Liver (tissue), 3 donors: ENCODE measurements at regions not wholly inside any gene's neighbourhood (a gene's known extent, or its start where the extent isn't known, plus 50 kb on each side); places are given as distances from the start of the nearest gene placed in this dataset.

Experiments
- EGR1 ChIP-seq, 2 donors: IDR thresholded peaks; 2 replicates each; pipeline ENCODE4 v1.6.1; 2016 to 2018; ENCODE audit warnings: antibody characterized with exemption in 2 of 2, low read depth in 2 of 2
- FOXA1 ChIP-seq: IDR thresholded peaks from 2 replicates; pipeline ENCODE4 v1.6.1; 2016; ENCODE audit warnings: antibody characterized with exemption
- FOXA2 ChIP-seq: IDR thresholded peaks from 2 replicates; pipeline ENCODE4 v1.6.1; 2016; ENCODE audit warnings: antibody characterized with exemption
- RAD21 ChIP-seq, 2 donors: IDR thresholded peaks; 2 replicates each; pipeline ENCODE4 v1.6.1; 2016; ENCODE audit warnings: antibody characterized with exemption in 2 of 2, mild to moderate bottlenecking in 2 of 2
- RXRA ChIP-seq, 2 donors: IDR thresholded peaks; 2 replicates each; pipeline ENCODE4 v1.6.1; 2017 to 2018; ENCODE audit warnings: antibody characterized with exemption in 2 of 2, mild to moderate bottlenecking in 1 of 2
- TAF1 ChIP-seq: conservative IDR thresholded peaks from 2 replicates; pipeline ENCODE4 v1.6.1; 2016; ENCODE audit warnings: antibody characterized with exemption, mild to moderate bottlenecking
- TF ChIP-seq, protein P1 (sequence below): IDR thresholded peaks from 2 replicates; pipeline ENCODE4 v1.6.1; 2016; ENCODE audit warnings: antibody characterized with exemption, mild to moderate bottlenecking
- TF ChIP-seq, protein P2 (sequence below): fragments of 150-350 bp; IDR thresholded peaks from 2 replicates; pipeline ENCODE4 v1.5.1; 2017; ENCODE audit warnings: improper control_type of control experiment, low read depth, low read length; ENCODE audit not compliant: missing input control
- TF ChIP-seq, protein P3 (sequence below): IDR thresholded peaks from 2 replicates; pipeline ENCODE4 v1.6.1; 2016; ENCODE audit warnings: antibody characterized with exemption
- TF ChIP-seq, protein P4 (sequence below): IDR thresholded peaks from 2 replicates; pipeline ENCODE4 v1.6.1; 2016; ENCODE audit warnings: antibody characterized with exemption
- donor health status: healthy.
- donor health status: healthy.

DNA sequence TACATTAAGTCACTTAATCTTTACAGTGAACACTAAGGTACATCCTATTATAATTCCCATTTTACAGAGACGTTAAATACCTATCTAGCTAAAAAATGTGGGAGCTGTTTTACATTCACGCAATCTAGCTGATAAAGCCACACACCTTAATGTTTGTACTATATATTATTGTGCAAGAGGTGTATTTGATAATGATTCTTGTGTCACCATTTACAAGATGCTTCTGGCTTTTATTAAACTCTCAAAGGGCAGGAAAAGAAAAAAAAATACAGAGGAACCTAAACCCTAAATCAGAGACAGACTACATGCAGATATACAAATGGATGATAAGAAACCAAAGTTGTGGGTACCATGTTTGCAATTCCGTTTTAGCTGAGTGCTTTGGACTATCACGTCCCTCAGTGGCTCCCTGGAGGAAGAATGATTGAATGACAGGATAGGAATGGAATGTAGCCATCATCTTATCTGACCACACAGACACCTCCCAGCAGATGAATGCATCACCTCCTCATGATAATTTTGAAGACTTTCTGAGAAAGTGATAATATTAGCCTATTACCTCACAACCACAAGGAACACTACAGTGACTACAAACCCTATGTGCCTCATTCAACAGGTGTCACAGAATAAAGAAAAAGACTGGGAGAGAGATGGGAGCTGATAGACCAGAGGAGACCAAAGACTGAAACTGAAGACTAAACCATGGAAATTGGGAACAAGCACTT is 230.5 kb upstream of the SERP2 start:
- TF ChIP-seq, protein P1, sequence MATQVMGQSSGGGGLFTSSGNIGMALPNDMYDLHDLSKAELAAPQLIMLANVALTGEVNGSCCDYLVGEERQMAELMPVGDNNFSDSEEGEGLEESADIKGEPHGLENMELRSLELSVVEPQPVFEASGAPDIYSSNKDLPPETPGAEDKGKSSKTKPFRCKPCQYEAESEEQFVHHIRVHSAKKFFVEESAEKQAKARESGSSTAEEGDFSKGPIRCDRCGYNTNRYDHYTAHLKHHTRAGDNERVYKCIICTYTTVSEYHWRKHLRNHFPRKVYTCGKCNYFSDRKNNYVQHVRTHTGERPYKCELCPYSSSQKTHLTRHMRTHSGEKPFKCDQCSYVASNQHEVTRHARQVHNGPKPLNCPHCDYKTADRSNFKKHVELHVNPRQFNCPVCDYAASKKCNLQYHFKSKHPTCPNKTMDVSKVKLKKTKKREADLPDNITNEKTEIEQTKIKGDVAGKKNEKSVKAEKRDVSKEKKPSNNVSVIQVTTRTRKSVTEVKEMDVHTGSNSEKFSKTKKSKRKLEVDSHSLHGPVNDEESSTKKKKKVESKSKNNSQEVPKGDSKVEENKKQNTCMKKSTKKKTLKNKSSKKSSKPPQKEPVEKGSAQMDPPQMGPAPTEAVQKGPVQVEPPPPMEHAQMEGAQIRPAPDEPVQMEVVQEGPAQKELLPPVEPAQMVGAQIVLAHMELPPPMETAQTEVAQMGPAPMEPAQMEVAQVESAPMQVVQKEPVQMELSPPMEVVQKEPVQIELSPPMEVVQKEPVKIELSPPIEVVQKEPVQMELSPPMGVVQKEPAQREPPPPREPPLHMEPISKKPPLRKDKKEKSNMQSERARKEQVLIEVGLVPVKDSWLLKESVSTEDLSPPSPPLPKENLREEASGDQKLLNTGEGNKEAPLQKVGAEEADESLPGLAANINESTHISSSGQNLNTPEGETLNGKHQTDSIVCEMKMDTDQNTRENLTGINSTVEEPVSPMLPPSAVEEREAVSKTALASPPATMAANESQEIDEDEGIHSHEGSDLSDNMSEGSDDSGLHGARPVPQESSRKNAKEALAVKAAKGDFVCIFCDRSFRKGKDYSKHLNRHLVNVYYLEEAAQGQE, result no peak
- TF ChIP-seq, protein P2, sequence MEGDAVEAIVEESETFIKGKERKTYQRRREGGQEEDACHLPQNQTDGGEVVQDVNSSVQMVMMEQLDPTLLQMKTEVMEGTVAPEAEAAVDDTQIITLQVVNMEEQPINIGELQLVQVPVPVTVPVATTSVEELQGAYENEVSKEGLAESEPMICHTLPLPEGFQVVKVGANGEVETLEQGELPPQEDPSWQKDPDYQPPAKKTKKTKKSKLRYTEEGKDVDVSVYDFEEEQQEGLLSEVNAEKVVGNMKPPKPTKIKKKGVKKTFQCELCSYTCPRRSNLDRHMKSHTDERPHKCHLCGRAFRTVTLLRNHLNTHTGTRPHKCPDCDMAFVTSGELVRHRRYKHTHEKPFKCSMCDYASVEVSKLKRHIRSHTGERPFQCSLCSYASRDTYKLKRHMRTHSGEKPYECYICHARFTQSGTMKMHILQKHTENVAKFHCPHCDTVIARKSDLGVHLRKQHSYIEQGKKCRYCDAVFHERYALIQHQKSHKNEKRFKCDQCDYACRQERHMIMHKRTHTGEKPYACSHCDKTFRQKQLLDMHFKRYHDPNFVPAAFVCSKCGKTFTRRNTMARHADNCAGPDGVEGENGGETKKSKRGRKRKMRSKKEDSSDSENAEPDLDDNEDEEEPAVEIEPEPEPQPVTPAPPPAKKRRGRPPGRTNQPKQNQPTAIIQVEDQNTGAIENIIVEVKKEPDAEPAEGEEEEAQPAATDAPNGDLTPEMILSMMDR, result no peak
- TF ChIP-seq RXRA (IDR thresholded peaks at IDR 0.05) (no peak), EGR1 (IDR thresholded peaks at IDR 0.05; ENCODE audit: low read depth in 2 of 2) (no peak), FOXA2 (no peak), RAD21 (IDR thresholded peaks at IDR 0.05) (no peak), FOXA1 (no peak), TAF1 (no peak)
- TF ChIP-seq, protein P3, sequence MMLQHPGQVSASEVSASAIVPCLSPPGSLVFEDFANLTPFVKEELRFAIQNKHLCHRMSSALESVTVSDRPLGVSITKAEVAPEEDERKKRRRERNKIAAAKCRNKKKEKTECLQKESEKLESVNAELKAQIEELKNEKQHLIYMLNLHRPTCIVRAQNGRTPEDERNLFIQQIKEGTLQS, result no peak
- TF ChIP-seq, protein P4, sequence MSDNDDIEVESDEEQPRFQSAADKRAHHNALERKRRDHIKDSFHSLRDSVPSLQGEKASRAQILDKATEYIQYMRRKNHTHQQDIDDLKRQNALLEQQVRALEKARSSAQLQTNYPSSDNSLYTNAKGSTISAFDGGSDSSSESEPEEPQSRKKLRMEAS, result no peak
